Neural progenitor cell (in vitro differentiated cells): ENCODE measurements at regions not wholly inside any gene's neighbourhood (a gene's known extent, or its start where the extent isn't known, plus 50 kb on each side); places are given as distances from the start of the nearest gene placed in this dataset.

Experiments
- DNase-seq: peaks from one replicate; pipeline ENCODE4 v3.0.0-alpha.2; 2016; ENCODE audit warnings: low spot score
- H2AFZ ChIP-seq: fragments of 200-600 bp; sonication (generic); replicated peaks from 2 replicates; pipeline ENCODE4 v1.6.1; 2016; ENCODE audit warnings: antibody characterized with exemption
- H3F3A ChIP-seq: fragments of 200-600 bp; sonication (generic); 2 replicates; pipeline ENCODE4 v1.6.1; 2016; ENCODE audit warnings: antibody characterized with exemption, low read depth
- H3K27ac ChIP-seq: fragments of 200-600 bp; sonication (generic); 2 replicates; pipeline ENCODE4 v1.5.1; 2016; ENCODE audit warnings: mild to moderate bottlenecking
- H3K27me3 ChIP-seq: fragments of 200-600 bp; sonication (generic); 2 replicates; pipeline ENCODE4 v1.6.1; 2016; ENCODE audit warnings: mild to moderate bottlenecking, moderate library complexity
- H3K36me3 ChIP-seq: fragments of 200-600 bp; sonication (generic); 2 replicates; pipeline ENCODE4 v1.5.1; 2016
- H3K4me1 ChIP-seq: fragments of 200-600 bp; sonication (generic); 2 replicates; pipeline ENCODE4 v1.6.1; 2016; ENCODE audit warnings: mixed run types
- H3K4me2 ChIP-seq: fragments of 200-600 bp; sonication (generic); 2 replicates; pipeline ENCODE4 v1.6.1; 2016
- H3K4me3 ChIP-seq: fragments of 200-600 bp; sonication (generic); 2 replicates; pipeline ENCODE4 v1.5.1; 2016
- H3K79me2 ChIP-seq: fragments of 200-600 bp; sonication (generic); 2 replicates; pipeline ENCODE4 v1.6.1; 2016; ENCODE audit warnings: low read depth
- H3K9ac ChIP-seq: fragments of 200-600 bp; sonication (generic); 2 replicates; pipeline ENCODE4 v1.6.1; 2016
- H3K9me3 ChIP-seq: fragments of 200-600 bp; sonication (generic); 2 replicates; pipeline ENCODE4 v1.5.1; 2016; ENCODE audit warnings: low read depth
- H4K20me1 ChIP-seq: fragments of 200-600 bp; sonication (generic); 2 replicates; pipeline ENCODE4 v1.6.1; 2016; ENCODE audit warnings: low read depth
- H3K27ac Mint-ChIP-seq: 3 replicates; pipeline ENCODE4 v1.8.0; 2021; ENCODE audit warnings: mixed read lengths
- H3K27me3 Mint-ChIP-seq: 2 replicates; pipeline ENCODE4 v1.8.0; 2022; ENCODE audit warnings: low read depth, mild to moderate bottlenecking, inconsistent platforms, moderate library complexity, mixed read lengths; ENCODE audit not compliant: insufficient read depth
- H3K36me3 Mint-ChIP-seq: 3 replicates; pipeline ENCODE4 v1.8.0; 2021; ENCODE audit warnings: mixed read lengths
- H3K4me1 Mint-ChIP-seq: 3 replicates; pipeline ENCODE4 v1.8.0; 2021; ENCODE audit warnings: mixed read lengths
- H3K4me3 Mint-ChIP-seq: 3 replicates; pipeline ENCODE4 v1.8.0; 2021; ENCODE audit warnings: mild to moderate bottlenecking, moderate library complexity, mixed read lengths
- H3K9me3 Mint-ChIP-seq: 3 replicates; pipeline ENCODE4 v1.8.0; 2020; ENCODE audit warnings: mixed read lengths
- CTCF ChIP-seq: fragments of 200-600 bp; sonication (generic); IDR thresholded peaks from 2 replicates; pipeline ENCODE4 v1.5.1; 2017; ENCODE audit warnings: antibody characterized with exemption, mild to moderate bottlenecking
- EZH2 ChIP-seq: fragments of 200-600 bp; sonication (generic); IDR thresholded peaks from 2 replicates; pipeline ENCODE4 v1.6.1; 2017; ENCODE audit warnings: antibody characterized with exemption, mild to moderate bottlenecking, moderate library complexity
- EZH2phosphoT487 ChIP-seq: fragments of 200-600 bp; sonication (generic); IDR thresholded peaks from 2 replicates; pipeline ENCODE4 v1.6.1; 2017; ENCODE audit warnings: antibody characterized with exemption

GRCh38 chr21:16002874-16003466 is 273.2 kb downstream of the USP25 start:
- DNase-seq = no peak
- Mint-ChIP-seq H3K27ac (no peak overlapping the region), H3K4me1 (peaks cover 10% of the 10 kb centered on the region), H3K27me3 (peaks cover 3% of the 10 kb centered on the region), H3K4me3 (no peak overlapping the region), H3K36me3 (no peaks in the 10 kb centered on the region), H3K9me3 (peaks cover 2% of the 10 kb centered on the region)
- H3K4me1 ChIP-seq = no peaks in the 10 kb centered on the region
- no peak overlapping the region for H3K4me2 ChIP-seq
- H2AFZ ChIP-seq = no peak overlapping the region
- H4K20me1 ChIP-seq = no peaks in the 10 kb centered on the region
- H3K27me3 ChIP-seq = no peaks in the 10 kb centered on the region
- H3K36me3 ChIP-seq = no peaks in the 10 kb centered on the region
- no peak overlapping the region for H3K9ac ChIP-seq
- no peak overlapping the region for H3K27ac ChIP-seq
- H3K79me2 ChIP-seq = no peaks in the 10 kb centered on the region
- H3F3A ChIP-seq = no peaks in the 10 kb centered on the region
- TF ChIP-seq EZH2phosphoT487 (no peak), CTCF (peak; percentile 48)
- no peak overlapping the region for H3K4me3 ChIP-seq
- H3K9me3 ChIP-seq = no peaks in the 10 kb centered on the region

- no peak overlapping the region for H3K27ac ChIP-seq
- Mint-ChIP-seq H3K36me3 (no peaks in the 10 kb centered on the region), H3K9me3 (peaks cover 2% of the 10 kb centered on the region), H3K4me1 (peaks cover 18% of the 10 kb centered on the region), H3K4me3 (no peak overlapping the region), H3K27ac (no peak overlapping the region), H3K27me3 (peaks cover 3% of the 10 kb centered on the region)
- no peaks in the 10 kb centered on the region for H3K36me3 ChIP-seq
- H2AFZ ChIP-seq = no peak overlapping the region
- H3K27me3 ChIP-seq = no peaks in the 10 kb centered on the region
- no peak overlapping the region for H3K9ac ChIP-seq
- DNase-seq = no peak
- no peaks in the 10 kb centered on the region for H3K9me3 ChIP-seq
- no peaks in the 10 kb centered on the region for H4K20me1 ChIP-seq
- H3F3A ChIP-seq = no peaks in the 10 kb centered on the region
- no peaks in the 10 kb centered on the region for H3K79me2 ChIP-seq
- H3K4me1 ChIP-seq = no peaks in the 10 kb centered on the region
- H3K4me2 ChIP-seq = no peak overlapping the region
- no peak overlapping the region for H3K4me3 ChIP-seq
- TF ChIP-seq CTCF (no peak), EZH2phosphoT487 (no peak), EZH2 (no peak)
Measured at GRCh38 chr21:16004086-16004485, 274.3 kb downstream of the USP25 start.

- Histone ChIP-seq H2AFZ (no peak overlapping the region), H3K27ac (no peak overlapping the region), H3K9me3 (no peaks in the 10 kb centered on the region), H3K27me3 (no peaks in the 10 kb centered on the region), H3K4me1 (no peaks in the 10 kb centered on the region), H3K4me3 (no peak overlapping the region), H3K4me2 (no peak overlapping the region), H3F3A (no peaks in the 10 kb centered on the region), H3K9ac (no peak overlapping the region), H4K20me1 (no peaks in the 10 kb centered on the region), H3K36me3 (no peaks in the 10 kb centered on the region), H3K79me2 (no peaks in the 10 kb centered on the region)
- Mint-ChIP-seq H3K36me3 (no peaks in the 10 kb centered on the region), H3K4me1 (peaks cover 18% of the 10 kb centered on the region), H3K4me3 (no peak overlapping the region), H3K27ac (no peak overlapping the region), H3K27me3 (peaks cover 3% of the 10 kb centered on the region), H3K9me3 (peaks cover 2% of the 10 kb centered on the region)
- DNase-seq = no peak
- TF ChIP-seq EZH2 (no peak), EZH2phosphoT487 (no peak), CTCF (no peak)
Measured at GRCh38 chr21:16004523-16004922, 274.7 kb downstream of the USP25 start.
